ENCODE measurements at regions not wholly inside any gene's neighbourhood (a gene's known extent, or its start where the extent isn't known, plus 50 kb on each side); places are given as distances from the start of the nearest gene placed in this dataset.

DNA sequence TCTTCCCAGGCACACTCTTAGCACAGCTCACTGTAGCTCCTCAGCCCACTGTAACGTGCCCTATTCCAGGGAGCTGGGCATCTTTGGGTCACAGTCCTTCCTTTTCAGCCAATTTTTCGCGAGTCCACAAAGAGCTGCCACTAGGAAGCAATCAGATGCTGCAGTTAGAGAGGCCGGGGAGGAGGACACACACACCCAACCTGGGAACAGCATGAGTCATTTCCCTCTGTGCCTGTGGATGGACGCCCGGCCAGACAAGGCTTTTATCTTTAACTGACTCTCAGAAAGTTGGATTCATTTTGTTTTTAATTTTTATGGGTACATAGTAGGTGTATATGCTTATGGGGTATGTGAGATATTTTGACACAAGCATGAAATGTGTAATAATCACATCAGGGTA, 918.6 kb downstream of the UQCRFS1 start:
- Histone ChIP-seq H3K27me3 (ENCODE audit: control insufficient read depth in 3 of 3, insufficient read depth in 3 of 3, low read length in 3 of 3) (no peaks in the 10 kb centered on the region), H3K4me3 (ENCODE audit: low read length in 3 of 3) (no peak overlapping the region), H3K4me1 (ENCODE audit: control insufficient read depth in 3 of 3, insufficient read depth in 3 of 3, low read length in 3 of 3) (no peaks in the 10 kb centered on the region), H3K27ac (ENCODE audit: low read depth, low read length) (no peak overlapping the region), H3K9ac (ENCODE audit: low read depth in 1 of 3, low read length in 3 of 3) (no peak overlapping the region), H3K36me3 (ENCODE audit: control insufficient read depth in 3 of 3, insufficient read depth in 3 of 3, low read length in 3 of 3) (no peaks in the 10 kb centered on the region), H3K9me3 (ENCODE audit: control insufficient read depth in 3 of 3, low read length in 3 of 3) (no peaks in the 10 kb centered on the region)

DNA sequence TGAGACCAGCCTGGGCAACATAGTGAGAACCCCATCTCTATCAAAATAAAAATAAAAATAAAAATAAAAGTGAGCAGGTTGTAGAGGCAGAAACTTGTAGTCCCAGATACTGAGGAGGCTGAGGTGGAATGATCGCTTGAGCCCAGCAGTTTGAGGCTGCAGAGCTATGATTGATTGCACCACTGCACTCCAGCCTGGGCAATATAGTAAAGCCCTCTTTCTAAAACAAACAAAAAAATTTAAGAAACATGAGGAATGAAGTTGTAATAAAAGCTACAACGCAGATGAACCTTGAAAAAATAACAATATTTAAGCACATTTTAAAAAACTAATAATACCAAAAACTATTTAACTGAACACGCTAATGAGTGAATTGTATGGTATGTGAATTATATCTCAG, 919.3 kb downstream of the UQCRFS1 start:
- no peaks in the 10 kb centered on the region for H3K27me3 ChIP-seq (ENCODE audit: control insufficient read depth in 3 of 3, insufficient read depth in 3 of 3, low read length in 3 of 3)
- H3K36me3 ChIP-seq (ENCODE audit: control insufficient read depth in 3 of 3, insufficient read depth in 3 of 3, low read length in 3 of 3): no peaks in the 10 kb centered on the region
- no peaks in the 10 kb centered on the region for H3K9me3 ChIP-seq (ENCODE audit: control insufficient read depth in 3 of 3, low read length in 3 of 3)
- no peak overlapping the region for H3K27ac ChIP-seq (ENCODE audit: low read depth, low read length)
- no peaks in the 10 kb centered on the region for H3K4me1 ChIP-seq (ENCODE audit: control insufficient read depth in 3 of 3, insufficient read depth in 3 of 3, low read length in 3 of 3)
- no peak overlapping the region for H3K9ac ChIP-seq (ENCODE audit: low read depth in 1 of 3, low read length in 3 of 3)
- no peak overlapping the region for H3K4me3 ChIP-seq (ENCODE audit: low read length in 3 of 3)

DNA sequence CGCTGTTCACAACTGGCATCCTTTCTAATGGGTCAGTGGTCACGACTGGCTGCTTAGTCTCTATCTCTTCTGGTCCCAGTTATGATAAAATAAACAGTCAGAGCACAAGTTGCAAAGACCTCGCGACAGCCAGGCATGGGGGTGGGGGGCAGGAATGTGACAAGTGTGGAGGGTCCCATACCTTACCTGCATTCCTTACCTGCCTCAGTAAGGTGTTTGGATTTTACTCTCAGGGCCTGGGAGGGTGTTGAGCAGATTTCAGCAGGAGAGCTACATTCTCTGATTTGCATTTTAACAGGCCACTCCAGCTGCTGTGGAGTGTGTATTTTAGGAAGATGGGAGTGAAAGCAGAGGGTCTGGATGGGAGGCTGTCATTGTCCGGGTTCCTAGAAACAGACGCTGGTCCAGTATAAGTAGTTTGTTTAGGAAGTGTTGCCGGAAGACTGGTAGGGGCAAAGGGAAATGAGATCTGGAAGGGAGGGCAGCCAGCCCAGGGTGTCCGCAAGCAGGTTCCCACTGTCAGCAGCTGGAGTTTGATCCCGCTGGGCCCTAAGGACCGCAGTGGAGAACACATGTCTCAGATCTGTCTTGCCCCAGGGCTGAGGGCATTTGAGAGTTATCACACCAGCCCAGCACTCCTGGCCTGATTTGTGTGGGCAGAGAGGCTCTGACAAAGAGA, 920.0 kb downstream of the UQCRFS1 start:
- Histone ChIP-seq H3K4me3 (ENCODE audit: low read length in 3 of 3) (no peak overlapping the region), H3K4me1 (ENCODE audit: control insufficient read depth in 3 of 3, insufficient read depth in 3 of 3, low read length in 3 of 3) (no peaks in the 10 kb centered on the region), H3K27me3 (ENCODE audit: control insufficient read depth in 3 of 3, insufficient read depth in 3 of 3, low read length in 3 of 3) (no peaks in the 10 kb centered on the region), H3K9me3 (ENCODE audit: control insufficient read depth in 3 of 3, low read length in 3 of 3) (no peaks in the 10 kb centered on the region), H3K9ac (ENCODE audit: low read depth in 1 of 3, low read length in 3 of 3) (no peak overlapping the region), H3K36me3 (ENCODE audit: control insufficient read depth in 3 of 3, insufficient read depth in 3 of 3, low read length in 3 of 3) (no peaks in the 10 kb centered on the region), H3K27ac (ENCODE audit: low read depth, low read length) (no peak overlapping the region)

DNA sequence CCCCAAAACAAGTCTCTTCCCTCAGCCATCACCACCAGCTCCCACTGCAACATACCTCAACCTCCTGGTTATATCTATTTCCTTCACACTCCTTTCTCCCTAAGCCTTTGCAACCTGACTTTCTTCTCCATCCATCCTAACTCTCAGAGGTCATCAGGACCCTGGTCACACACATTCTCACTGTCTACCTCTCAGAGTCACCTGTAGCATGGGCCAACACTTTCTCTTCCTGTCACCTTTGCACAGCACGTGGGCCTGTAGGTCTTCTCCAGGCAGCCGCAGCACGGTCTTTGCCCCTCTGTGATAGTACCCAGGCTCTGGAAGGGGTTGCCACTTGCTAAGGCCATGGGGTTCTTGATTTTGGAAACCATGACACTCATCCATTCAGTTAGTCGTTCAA, 921.1 kb downstream of the UQCRFS1 start:
- no peaks in the 10 kb centered on the region for H3K27me3 ChIP-seq (ENCODE audit: control insufficient read depth in 3 of 3, insufficient read depth in 3 of 3, low read length in 3 of 3)
- H3K9ac ChIP-seq (ENCODE audit: low read depth in 1 of 3, low read length in 3 of 3): no peak overlapping the region
- H3K9me3 ChIP-seq (ENCODE audit: control insufficient read depth in 3 of 3, low read length in 3 of 3): no peaks in the 10 kb centered on the region
- H3K4me1 ChIP-seq (ENCODE audit: control insufficient read depth in 3 of 3, insufficient read depth in 3 of 3, low read length in 3 of 3): no peaks in the 10 kb centered on the region
- H3K27ac ChIP-seq (ENCODE audit: low read depth, low read length): no peak overlapping the region
- no peak overlapping the region for H3K4me3 ChIP-seq (ENCODE audit: low read length in 3 of 3)
- H3K36me3 ChIP-seq (ENCODE audit: control insufficient read depth in 3 of 3, insufficient read depth in 3 of 3, low read length in 3 of 3): no peaks in the 10 kb centered on the region

DNA sequence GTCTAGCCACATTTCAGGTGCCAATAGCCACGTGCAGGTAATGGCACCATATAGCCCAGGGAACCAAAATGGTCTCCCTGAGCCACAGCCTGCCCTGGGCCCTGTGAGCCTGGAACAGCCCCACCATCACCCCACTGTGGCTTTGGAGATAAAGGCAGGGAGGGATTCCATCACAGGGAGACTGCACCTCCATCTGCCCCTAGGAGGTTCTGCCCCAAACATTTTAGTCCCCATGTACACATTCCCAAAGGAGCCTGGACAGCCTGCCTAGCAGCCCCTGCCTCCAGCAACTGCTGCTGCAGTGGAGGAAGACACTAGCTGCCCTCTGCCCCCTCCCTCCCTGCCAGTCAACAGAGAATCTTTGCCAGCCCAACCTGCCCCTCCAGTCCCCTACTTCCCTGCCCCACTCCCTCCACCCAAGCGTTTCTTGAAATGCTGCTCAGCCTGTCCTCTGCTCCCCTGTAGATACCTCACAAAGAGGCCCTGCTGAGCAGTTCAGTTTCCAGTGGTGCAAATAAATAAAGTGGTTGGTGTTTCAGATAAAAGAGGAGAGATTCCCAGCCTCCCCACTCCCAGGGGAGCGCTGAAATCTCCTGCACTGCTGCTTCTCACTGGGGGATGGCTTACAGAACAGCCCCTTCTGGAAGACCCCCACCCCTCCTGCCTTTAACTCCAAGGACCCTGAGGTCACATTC, 921.8 kb downstream of the UQCRFS1 start:
- no peaks in the 10 kb centered on the region for H3K4me1 ChIP-seq (ENCODE audit: control insufficient read depth in 3 of 3, insufficient read depth in 3 of 3, low read length in 3 of 3)
- H3K27ac ChIP-seq (ENCODE audit: low read depth, low read length): no peak overlapping the region
- no peak overlapping the region for H3K9ac ChIP-seq (ENCODE audit: low read depth in 1 of 3, low read length in 3 of 3)
- no peaks in the 10 kb centered on the region for H3K9me3 ChIP-seq (ENCODE audit: control insufficient read depth in 3 of 3, low read length in 3 of 3)
- H3K4me3 ChIP-seq (ENCODE audit: low read length in 3 of 3): no peak overlapping the region
- no peaks in the 10 kb centered on the region for H3K27me3 ChIP-seq (ENCODE audit: control insufficient read depth in 3 of 3, insufficient read depth in 3 of 3, low read length in 3 of 3)
- H3K36me3 ChIP-seq (ENCODE audit: control insufficient read depth in 3 of 3, insufficient read depth in 3 of 3, low read length in 3 of 3): no peaks in the 10 kb centered on the region

DNA sequence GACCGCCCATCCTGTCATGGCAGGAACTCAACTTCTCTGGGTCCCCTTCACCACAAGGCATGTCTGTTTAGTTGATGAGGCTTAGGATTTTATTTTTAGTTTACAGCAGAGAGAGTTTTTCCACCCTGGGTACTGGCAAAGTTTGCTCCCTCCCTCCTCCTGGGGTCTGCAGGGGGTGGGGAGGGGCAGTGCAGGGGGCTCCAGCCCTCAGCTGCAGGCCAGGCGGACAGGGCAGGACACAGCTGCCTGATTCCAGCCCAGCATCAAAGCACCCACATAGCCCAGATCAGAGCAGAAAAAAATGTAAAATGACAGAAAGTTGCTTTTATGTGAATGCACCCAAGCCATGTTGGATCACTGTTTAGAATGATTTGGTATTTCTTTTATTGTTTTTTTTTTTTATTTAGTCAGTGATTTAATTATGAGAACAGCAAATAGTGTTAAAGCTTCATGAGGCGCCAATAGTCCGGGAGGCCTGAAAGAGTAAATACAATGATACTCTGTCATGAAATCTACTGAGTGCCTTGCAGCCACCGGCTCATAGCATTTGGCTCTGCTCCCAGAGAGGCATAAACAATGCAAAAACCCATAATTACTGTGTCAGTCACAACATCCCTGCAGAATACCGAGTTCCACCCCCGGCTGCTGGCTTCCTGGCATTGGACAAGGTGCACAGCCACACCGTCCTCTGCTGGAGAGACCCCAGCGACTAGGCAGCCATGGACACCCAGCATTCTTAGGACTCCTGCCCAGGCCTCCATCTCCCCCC, 923.5 kb downstream of the UQCRFS1 start:
- Histone ChIP-seq H3K4me3 (ENCODE audit: low read length in 3 of 3) (no peak overlapping the region), H3K9ac (ENCODE audit: low read depth in 1 of 3, low read length in 3 of 3) (no peak overlapping the region), H3K27me3 (ENCODE audit: control insufficient read depth in 3 of 3, insufficient read depth in 3 of 3, low read length in 3 of 3) (no peaks in the 10 kb centered on the region), H3K4me1 (ENCODE audit: control insufficient read depth in 3 of 3, insufficient read depth in 3 of 3, low read length in 3 of 3) (no peaks in the 10 kb centered on the region), H3K9me3 (ENCODE audit: control insufficient read depth in 3 of 3, low read length in 3 of 3) (no peaks in the 10 kb centered on the region), H3K27ac (ENCODE audit: low read depth, low read length) (no peak overlapping the region), H3K36me3 (ENCODE audit: control insufficient read depth in 3 of 3, insufficient read depth in 3 of 3, low read length in 3 of 3) (no peaks in the 10 kb centered on the region)

DNA sequence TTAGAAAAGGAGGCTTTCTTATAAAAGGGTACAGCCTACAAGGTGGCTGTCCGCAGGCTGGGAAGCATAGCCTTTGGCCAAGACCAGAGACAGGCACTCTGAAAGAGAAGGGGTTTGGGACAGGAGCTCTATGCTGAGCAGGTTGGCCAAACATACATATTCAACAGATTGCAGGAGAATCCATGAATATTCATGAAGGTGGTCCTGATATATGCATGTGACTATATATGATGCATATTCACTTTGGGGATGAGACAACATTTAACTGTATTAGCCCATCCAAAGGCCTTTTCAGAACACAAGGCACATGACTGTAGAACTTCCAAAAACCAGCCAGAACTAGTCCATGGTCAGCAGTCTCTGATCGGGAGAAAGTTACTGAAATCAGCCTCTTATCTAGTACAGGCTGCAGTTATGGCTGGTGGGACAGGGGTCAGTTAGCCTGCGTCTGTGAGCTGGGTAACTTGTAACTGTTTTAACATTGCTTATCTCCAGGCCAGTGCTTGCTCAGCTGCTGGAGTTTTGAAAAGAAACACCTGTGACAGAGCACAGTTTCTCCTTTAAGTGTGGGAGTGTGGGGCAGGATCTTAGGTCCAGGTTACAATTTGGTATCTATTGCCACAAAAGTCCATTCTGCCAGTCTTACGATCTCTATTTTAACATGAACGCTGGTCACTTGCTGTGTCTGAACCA, 924.2 kb downstream of the UQCRFS1 start:
- Histone ChIP-seq H3K9ac (ENCODE audit: low read depth in 1 of 3, low read length in 3 of 3) (no peak overlapping the region), H3K36me3 (ENCODE audit: control insufficient read depth in 3 of 3, insufficient read depth in 3 of 3, low read length in 3 of 3) (no peaks in the 10 kb centered on the region), H3K4me3 (ENCODE audit: low read length in 3 of 3) (no peak overlapping the region), H3K27me3 (ENCODE audit: control insufficient read depth in 3 of 3, insufficient read depth in 3 of 3, low read length in 3 of 3) (no peaks in the 10 kb centered on the region), H3K4me1 (ENCODE audit: control insufficient read depth in 3 of 3, insufficient read depth in 3 of 3, low read length in 3 of 3) (no peaks in the 10 kb centered on the region), H3K9me3 (ENCODE audit: control insufficient read depth in 3 of 3, low read length in 3 of 3) (no peaks in the 10 kb centered on the region), H3K27ac (ENCODE audit: low read depth, low read length) (no peak overlapping the region)

DNA sequence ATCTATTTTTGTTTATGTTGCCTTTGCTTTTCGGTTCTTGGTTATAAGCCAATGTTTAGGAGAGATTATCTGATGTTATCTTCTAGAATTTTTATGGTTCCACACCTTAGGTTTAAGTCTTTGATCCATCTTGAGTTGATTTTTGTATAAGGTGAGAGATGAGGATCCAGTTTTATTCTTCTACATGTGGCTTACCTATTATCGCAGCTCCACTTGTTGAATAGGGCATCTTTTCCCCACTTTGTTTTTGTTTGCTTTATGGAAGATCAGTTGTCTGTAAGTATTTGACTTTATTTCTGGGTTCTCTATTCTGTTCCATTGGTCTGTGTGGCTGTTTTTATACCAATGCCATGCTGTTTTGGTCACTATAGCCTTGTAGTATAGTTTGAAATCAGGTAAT, 927.0 kb downstream of the UQCRFS1 start:
- H3K36me3 ChIP-seq (ENCODE audit: control insufficient read depth in 3 of 3, insufficient read depth in 3 of 3, low read length in 3 of 3): no peaks in the 10 kb centered on the region
- H3K9me3 ChIP-seq (ENCODE audit: control insufficient read depth in 3 of 3, low read length in 3 of 3): no peaks in the 10 kb centered on the region
- peaks cover 0 to 2% (median 0%) of the 10 kb centered on the region in 3 donors for H3K27me3 ChIP-seq (ENCODE audit: control insufficient read depth in 3 of 3, insufficient read depth in 3 of 3, low read length in 3 of 3)
- H3K9ac ChIP-seq (ENCODE audit: low read depth in 1 of 3, low read length in 3 of 3): no peak overlapping the region
- H3K4me1 ChIP-seq (ENCODE audit: control insufficient read depth in 3 of 3, insufficient read depth in 3 of 3, low read length in 3 of 3): no peaks in the 10 kb centered on the region
- H3K4me3 ChIP-seq (ENCODE audit: low read length in 3 of 3): no peak overlapping the region
- no peak overlapping the region for H3K27ac ChIP-seq (ENCODE audit: low read depth, low read length)

DNA sequence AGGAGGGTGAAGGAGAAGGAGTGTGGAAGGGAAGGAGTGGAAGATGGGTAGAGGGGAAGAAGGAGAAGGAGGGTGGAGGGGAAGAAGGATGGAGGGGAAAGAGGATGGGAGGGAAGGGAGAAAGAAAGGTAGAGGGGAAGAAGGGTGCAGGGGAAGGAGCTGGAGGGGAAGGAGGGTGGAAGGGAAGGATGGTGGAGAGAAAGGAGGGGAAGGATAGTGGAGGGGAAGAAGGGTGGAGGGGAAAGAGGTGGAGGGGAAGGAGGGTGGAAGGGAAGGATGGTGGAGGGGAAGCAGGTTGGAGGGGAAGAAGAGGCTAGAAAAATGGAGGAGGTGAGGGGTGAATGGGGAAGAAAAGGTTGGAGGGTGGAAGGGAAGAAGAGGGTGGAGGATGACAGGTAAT, 927.9 kb downstream of the UQCRFS1 start:
- Histone ChIP-seq H3K4me1 (ENCODE audit: control insufficient read depth in 3 of 3, insufficient read depth in 3 of 3, low read length in 3 of 3) (no peaks in the 10 kb centered on the region), H3K9me3 (ENCODE audit: control insufficient read depth in 3 of 3, low read length in 3 of 3) (no peaks in the 10 kb centered on the region), H3K27me3 (ENCODE audit: control insufficient read depth in 3 of 3, insufficient read depth in 3 of 3, low read length in 3 of 3) (peaks cover 0 to 2% (median 0%) of the 10 kb centered on the region in 3 donors), H3K27ac (ENCODE audit: low read depth, low read length) (no peak overlapping the region), H3K9ac (ENCODE audit: low read depth in 1 of 3, low read length in 3 of 3) (no peak overlapping the region), H3K36me3 (ENCODE audit: control insufficient read depth in 3 of 3, insufficient read depth in 3 of 3, low read length in 3 of 3) (no peaks in the 10 kb centered on the region), H3K4me3 (ENCODE audit: low read length in 3 of 3) (no peak overlapping the region)
